Ovary (tissue), 7 donors: ENCODE measurements at regions not wholly inside any gene's neighbourhood (a gene's known extent, or its start where the extent isn't known, plus 50 kb on each side); places are given as distances from the start of the nearest gene placed in this dataset.

Experiments
- DNase-seq, 5 donors: peaks; one replicate each; pipeline ENCODE4 v3.0.0-alpha.2; 2019 to 2020
- H3K27ac ChIP-seq, 2 donors: fragments of 200-600 bp; one replicate each; pipeline versions ENCODE4 v1.5.1 to v1.8.0; 2019 to 2022
- H3K27me3 ChIP-seq: fragments of 200-600 bp; one replicate; pipeline ENCODE4 v1.8.0; 2022
- H3K36me3 ChIP-seq: fragments of 200-600 bp; sonication (generic); one replicate; pipeline ENCODE4 v1.5.1; 2019
- H3K4me1 ChIP-seq: one replicate; pipeline ENCODE4 v1.8.1; 2013; ENCODE audit warnings: mild to moderate bottlenecking, moderate library complexity; ENCODE audit not compliant: insufficient read depth
- H3K4me3 ChIP-seq: fragments of 200-600 bp; sonication (generic); one replicate; pipeline ENCODE4 v1.5.1; 2017
- H3K9me3 ChIP-seq, 2 donors: fragments of 200-600 bp in 1 of 2; sonication (generic) in 1 of 2; one replicate each; pipeline versions ENCODE4 v1.5.1 to v1.8.1; 2013 to 2019; ENCODE audit warnings: mild to moderate bottlenecking in 1 of 2, moderate library complexity in 1 of 2
- EP300 ChIP-seq: sonication (generic); formaldehyde crosslinking; IDR thresholded peaks from one replicate; pipeline ENCODE4 v1.6.1; 2017; ENCODE audit warnings: antibody characterized with exemption
- POLR2A ChIP-seq: fragments of 450-650 bp; IDR thresholded peaks from one replicate; pipeline ENCODE4 v1.6.1; 2017; ENCODE audit warnings: antibody characterized with exemption, mild to moderate bottlenecking, moderate library complexity
- WGBS, 3 donors: extraction: QIAGEN DNeasy Blood & Tissue Kit in 1 of 3; methylation state at CpG; one replicate each; pipeline versions ENCODE4 v1.1.5 to v1.1.7; 2013 to 2017; 5-methylcytosine and 5-hydroxymethylcytosine counted together
- intact Hi-C, 4 donors: fragments of 100-400 bp; cut with DNase I; formaldehyde crosslinking; loops; one replicate each; pipeline versions ENCODE4 v1.11.0 to v1.15.1; 2022 to 2023
- TF ChIP-seq, protein P1 (sequence below), 3 donors: fragments of 450-650 bp in 2 of 3; fragments of 200-600 bp in 1 of 3; IDR thresholded peaks; one replicate each; pipeline versions ENCODE4 v1.5.1 to v1.8.0; 2016 to 2022; ENCODE audit warnings: antibody characterized with exemption in 3 of 3, mild to moderate bottlenecking in 1 of 3
- donor health status: DM: no; HTN: no; CAD: no; lungs with moderate emphysema.
- donor health status: DM: no; HTN: no; CAD: no.
- donor health status: Bipolar disorder and iron deficiency.
- donor health status: DM: no; HTN: no; CAD: no.
- donor health status: DM: yes; HTN: yes; CAD: no.

GRCh38 chr3:173249457-173249856 is 108.4 kb upstream of the SPATA16 start:
- no peaks in the 10 kb centered on the region for H3K27me3 ChIP-seq
- intact Hi-C loops: loop anchor here in 1 of 4 donors (2.0 kb wide), 1 partner anchor 21 kb away; no protein-coding TSS in a partner anchor
- DNase-seq: no peak
- H3K27ac ChIP-seq: no peak overlapping the region
- 72 to 96% (median 83%) methylated on average over 2 of the region's 2 CpGs for WGBS, 3 donors
- no peaks in the 10 kb centered on the region for H3K4me1 ChIP-seq
- no peaks in the 10 kb centered on the region for H3K36me3 ChIP-seq
- H3K9me3 ChIP-seq: no peaks in the 10 kb centered on the region
- no peak overlapping the region for H3K4me3 ChIP-seq
- TF ChIP-seq, protein P1, sequence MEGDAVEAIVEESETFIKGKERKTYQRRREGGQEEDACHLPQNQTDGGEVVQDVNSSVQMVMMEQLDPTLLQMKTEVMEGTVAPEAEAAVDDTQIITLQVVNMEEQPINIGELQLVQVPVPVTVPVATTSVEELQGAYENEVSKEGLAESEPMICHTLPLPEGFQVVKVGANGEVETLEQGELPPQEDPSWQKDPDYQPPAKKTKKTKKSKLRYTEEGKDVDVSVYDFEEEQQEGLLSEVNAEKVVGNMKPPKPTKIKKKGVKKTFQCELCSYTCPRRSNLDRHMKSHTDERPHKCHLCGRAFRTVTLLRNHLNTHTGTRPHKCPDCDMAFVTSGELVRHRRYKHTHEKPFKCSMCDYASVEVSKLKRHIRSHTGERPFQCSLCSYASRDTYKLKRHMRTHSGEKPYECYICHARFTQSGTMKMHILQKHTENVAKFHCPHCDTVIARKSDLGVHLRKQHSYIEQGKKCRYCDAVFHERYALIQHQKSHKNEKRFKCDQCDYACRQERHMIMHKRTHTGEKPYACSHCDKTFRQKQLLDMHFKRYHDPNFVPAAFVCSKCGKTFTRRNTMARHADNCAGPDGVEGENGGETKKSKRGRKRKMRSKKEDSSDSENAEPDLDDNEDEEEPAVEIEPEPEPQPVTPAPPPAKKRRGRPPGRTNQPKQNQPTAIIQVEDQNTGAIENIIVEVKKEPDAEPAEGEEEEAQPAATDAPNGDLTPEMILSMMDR (IDR thresholded peaks at IDR 0.05): no peak
- TF ChIP-seq POLR2A (no peak), EP300 (no peak)

- no peaks in the 10 kb centered on the region for H3K9me3 ChIP-seq
- H3K27ac ChIP-seq: no peak overlapping the region
- peaks cover 5% of the 10 kb centered on the region for H3K27me3 ChIP-seq
- WGBS, 3 donors: 89 to 90% (median 89%) methylated on average over 1 of the region's 1 CpG
- no peak for DNase-seq
- intact Hi-C loops: no loop called here
- no peaks in the 10 kb centered on the region for H3K36me3 ChIP-seq
- no peak overlapping the region for H3K4me3 ChIP-seq
- H3K4me1 ChIP-seq: no peaks in the 10 kb centered on the region
- TF ChIP-seq, protein P1 (IDR thresholded peaks at IDR 0.05): no peak
Observed at GRCh38 chr3:173241727-173242126, 100.7 kb upstream of the SPATA16 start.

- Histone ChIP-seq H3K36me3 (no peaks in the 10 kb centered on the region), H3K9me3 (no peaks in the 10 kb centered on the region), H3K27me3 (peaks cover 5% of the 10 kb centered on the region), H3K4me3 (no peak overlapping the region), H3K27ac (no peak overlapping the region), H3K4me1 (no peaks in the 10 kb centered on the region)
- 78 to 83% (median 79%) methylated on average over 3 of the region's 3 CpGs for WGBS, 3 donors
- DNase-seq: no peak
- intact Hi-C loops: no loop called here
- no peak for TF ChIP-seq POLR2A
- TF ChIP-seq, protein P1 (IDR thresholded peaks at IDR 0.05): no peak
- no peak for TF ChIP-seq EP300
Observed at GRCh38 chr3:173238091-173238490, 97.1 kb upstream of the SPATA16 start.

DNA sequence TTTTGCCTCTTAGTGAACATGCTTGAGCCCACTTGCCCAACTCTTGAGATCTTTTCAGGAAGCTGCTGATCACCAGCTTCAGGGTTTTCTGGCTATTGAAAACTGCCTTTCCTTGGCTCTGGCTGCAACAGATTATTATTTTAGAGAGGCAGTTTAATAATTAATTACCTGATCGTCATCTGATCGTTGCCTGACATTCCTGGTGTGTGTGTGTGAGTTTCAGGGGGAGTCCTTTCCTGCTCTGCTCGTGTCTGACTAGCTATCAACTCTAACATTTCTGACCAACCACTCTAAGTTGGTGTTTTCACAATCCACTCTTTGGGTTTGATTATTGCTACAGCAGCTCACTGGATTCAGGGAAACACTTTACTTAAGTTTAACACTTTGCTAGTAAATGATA is 84.3 kb upstream of the SPATA16 start:
- Histone ChIP-seq H3K9me3 (peaks cover 0 to 3% of the 10 kb centered on the region in 2 donors), H3K27me3 (no peaks in the 10 kb centered on the region), H3K4me3 (no peak overlapping the region), H3K27ac (no peak overlapping the region), H3K36me3 (no peaks in the 10 kb centered on the region), H3K4me1 (no peaks in the 10 kb centered on the region)
- TF ChIP-seq POLR2A (no peak), EP300 (no peak)
- TF ChIP-seq, protein P1 (IDR thresholded peaks at IDR 0.05): no peak
- WGBS, 3 donors: 61 to 76% (median 64%) methylated on average over 3 of the region's 3 CpGs
- no peak for DNase-seq
- intact Hi-C loops: no loop called here

DNA sequence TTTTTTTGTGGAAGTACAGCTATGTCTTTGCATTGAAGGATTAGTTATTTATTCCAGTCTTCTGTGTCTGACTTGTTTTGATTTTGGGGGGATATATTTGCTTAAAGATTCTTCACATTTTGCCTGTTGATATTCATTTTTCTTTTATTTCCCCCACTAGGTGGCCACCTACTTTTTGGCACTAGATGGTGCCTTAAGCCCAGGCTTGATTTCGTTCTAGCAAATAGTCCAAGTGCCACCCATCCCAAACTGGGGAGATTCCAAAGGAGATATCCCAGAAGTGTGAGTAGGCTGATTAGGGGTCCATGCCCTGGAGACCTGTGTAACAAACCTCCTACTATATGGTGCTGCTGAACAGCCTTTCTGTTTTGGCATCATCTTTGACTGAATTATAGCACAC is 80.0 kb upstream of the SPATA16 start:
- H3K27ac ChIP-seq: no peak overlapping the region
- DNase-seq: no peak
- no peaks in the 10 kb centered on the region for H3K4me1 ChIP-seq
- intact Hi-C loops: no loop called here
- H3K36me3 ChIP-seq: no peaks in the 10 kb centered on the region
- no peak overlapping the region for H3K4me3 ChIP-seq
- H3K27me3 ChIP-seq: no peaks in the 10 kb centered on the region
- 47 to 58% (median 56%) methylated on average over 1 of the region's 1 CpG for WGBS, 3 donors
- TF ChIP-seq, protein P1 (IDR thresholded peaks at IDR 0.05): no peak
- no peak for TF ChIP-seq POLR2A
- no peak for TF ChIP-seq EP300
- H3K9me3 ChIP-seq: peaks cover 0 to 3% of the 10 kb centered on the region in 2 donors
